NOMO-1 treated with dmso at 0.1 percent for 144 hours (cell line): ENCODE measurements at regions not wholly inside any gene's neighbourhood (a gene's known extent, or its start where the extent isn't known, plus 50 kb on each side); places are given as distances from the start of the nearest gene placed in this dataset.

Source experiments
- DNase-seq: peaks from one replicate; lab custom pipeline; 2025; ENCODE audit not compliant: unreplicated experiment; lab: John Stamatoyannopoulos, UW

DNA sequence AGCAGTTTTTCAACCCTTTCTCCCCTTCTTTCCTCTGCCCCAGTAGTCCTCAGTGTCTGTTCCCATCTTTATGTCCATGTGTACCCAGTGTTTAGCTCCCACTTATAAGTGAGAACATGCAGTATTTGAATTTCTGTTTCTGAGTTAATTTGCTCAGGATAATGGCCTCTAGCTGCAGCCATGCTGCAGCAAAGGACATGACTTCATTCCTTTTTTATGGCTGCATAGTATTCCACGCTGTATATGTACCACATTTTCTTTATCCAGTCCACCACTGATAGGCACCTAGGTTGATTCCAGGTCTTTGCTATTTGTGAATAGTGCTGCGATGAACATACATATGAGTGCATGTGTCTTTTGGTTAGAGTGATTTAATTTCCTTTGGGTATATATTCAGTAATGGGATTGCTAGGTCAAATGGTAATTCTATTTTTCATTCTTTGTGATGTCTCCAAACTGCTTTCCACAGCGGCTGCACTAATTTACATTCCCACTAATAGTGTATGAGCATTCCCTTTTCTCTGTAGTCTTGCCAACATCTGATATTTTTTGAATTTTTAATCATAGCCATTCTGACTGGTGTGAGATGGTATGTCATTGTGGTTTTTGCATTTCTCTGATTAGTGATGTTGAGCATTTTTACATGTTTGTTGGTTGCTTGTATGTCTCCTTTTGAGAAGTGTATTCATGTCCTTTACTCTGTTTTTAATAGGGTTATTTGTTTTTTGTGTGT lies 54.6 kb upstream of the ANK2 start:
- DNase-seq = no peak
